ENCODE measurements at regions not wholly inside any gene's neighbourhood (a gene's known extent, or its start where the extent isn't known, plus 50 kb on each side); places are given as distances from the start of the nearest gene placed in this dataset.

DNA sequence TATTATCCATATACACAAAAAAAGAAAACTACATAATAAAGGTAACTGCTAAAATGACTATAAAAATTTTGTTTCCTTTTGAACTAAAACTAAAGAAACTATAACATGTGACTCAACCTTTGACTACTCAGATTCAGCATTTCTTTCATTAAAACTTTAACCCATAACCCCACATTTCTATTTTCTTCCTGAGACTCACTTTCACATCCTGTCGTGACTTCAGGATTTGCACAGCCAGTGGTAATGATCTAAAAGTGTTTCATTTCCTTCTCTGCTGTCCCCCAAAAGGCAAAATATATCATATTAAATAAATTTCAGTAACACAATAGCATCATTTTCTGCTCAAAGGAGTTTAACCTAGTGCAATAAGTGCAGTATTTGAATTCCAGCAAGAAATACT is 1022.4 kb upstream of the DIAPH2 start:
- POLR2A ChIA-PET: no interaction called here
- TF ChIP-seq ZSCAN20 (CRISPR knock-in tag; IDR thresholded peaks at IDR 0.05) (no peak), GATA3 (IDR thresholded peaks at IDR 0.05; ENCODE audit: borderline replicate concordance) (no peak), ZNF302 (CRISPR knock-in tag; IDR thresholded peaks at IDR 0.05) (no peak), SMC3 (IDR thresholded peaks at IDR 0.05) (no peak), MAFK (IDR thresholded peaks at IDR 0.05; ENCODE audit: partially characterized antibody) (no peak), HEYL (CRISPR knock-in tag; IDR thresholded peaks at IDR 0.05) (no peak), TFCP2L1 (CRISPR knock-in tag; IDR thresholded peaks at IDR 0.05) (no peak), HOXA7 (CRISPR knock-in tag; IDR thresholded peaks at IDR 0.05) (no peak), RCOR1 (IDR thresholded peaks at IDR 0.05; ENCODE audit: low read depth, low read length) (no peak), MYC (IDR thresholded peaks at IDR 0.05; ENCODE audit: borderline replicate concordance, low read length) (no peak), NR3C1 (IDR thresholded peaks at IDR 0.05) (no peak), JUNB (IDR thresholded peaks at IDR 0.05) (no peak), EP300 (IDR thresholded peaks at IDR 0.05) (no peak), CEBPB (IDR thresholded peaks at IDR 0.05) (no peak), POLR2A (IDR thresholded peaks at IDR 0.05; ENCODE audit: low read length) (no peak)
- TF ChIP-seq, protein P1, sequence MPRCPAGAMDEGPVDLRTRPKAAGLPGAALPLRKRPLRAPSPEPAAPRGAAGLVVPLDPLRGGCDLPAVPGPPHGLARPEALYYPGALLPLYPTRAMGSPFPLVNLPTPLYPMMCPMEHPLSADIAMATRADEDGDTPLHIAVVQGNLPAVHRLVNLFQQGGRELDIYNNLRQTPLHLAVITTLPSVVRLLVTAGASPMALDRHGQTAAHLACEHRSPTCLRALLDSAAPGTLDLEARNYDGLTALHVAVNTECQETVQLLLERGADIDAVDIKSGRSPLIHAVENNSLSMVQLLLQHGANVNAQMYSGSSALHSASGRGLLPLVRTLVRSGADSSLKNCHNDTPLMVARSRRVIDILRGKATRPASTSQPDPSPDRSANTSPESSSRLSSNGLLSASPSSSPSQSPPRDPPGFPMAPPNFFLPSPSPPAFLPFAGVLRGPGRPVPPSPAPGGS (IDR thresholded peaks at IDR 0.05): no peak
- TF ChIP-seq, protein P2, sequence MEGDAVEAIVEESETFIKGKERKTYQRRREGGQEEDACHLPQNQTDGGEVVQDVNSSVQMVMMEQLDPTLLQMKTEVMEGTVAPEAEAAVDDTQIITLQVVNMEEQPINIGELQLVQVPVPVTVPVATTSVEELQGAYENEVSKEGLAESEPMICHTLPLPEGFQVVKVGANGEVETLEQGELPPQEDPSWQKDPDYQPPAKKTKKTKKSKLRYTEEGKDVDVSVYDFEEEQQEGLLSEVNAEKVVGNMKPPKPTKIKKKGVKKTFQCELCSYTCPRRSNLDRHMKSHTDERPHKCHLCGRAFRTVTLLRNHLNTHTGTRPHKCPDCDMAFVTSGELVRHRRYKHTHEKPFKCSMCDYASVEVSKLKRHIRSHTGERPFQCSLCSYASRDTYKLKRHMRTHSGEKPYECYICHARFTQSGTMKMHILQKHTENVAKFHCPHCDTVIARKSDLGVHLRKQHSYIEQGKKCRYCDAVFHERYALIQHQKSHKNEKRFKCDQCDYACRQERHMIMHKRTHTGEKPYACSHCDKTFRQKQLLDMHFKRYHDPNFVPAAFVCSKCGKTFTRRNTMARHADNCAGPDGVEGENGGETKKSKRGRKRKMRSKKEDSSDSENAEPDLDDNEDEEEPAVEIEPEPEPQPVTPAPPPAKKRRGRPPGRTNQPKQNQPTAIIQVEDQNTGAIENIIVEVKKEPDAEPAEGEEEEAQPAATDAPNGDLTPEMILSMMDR (IDR thresholded peaks at IDR 0.05): no peak
- TF ChIP-seq, protein P3, sequence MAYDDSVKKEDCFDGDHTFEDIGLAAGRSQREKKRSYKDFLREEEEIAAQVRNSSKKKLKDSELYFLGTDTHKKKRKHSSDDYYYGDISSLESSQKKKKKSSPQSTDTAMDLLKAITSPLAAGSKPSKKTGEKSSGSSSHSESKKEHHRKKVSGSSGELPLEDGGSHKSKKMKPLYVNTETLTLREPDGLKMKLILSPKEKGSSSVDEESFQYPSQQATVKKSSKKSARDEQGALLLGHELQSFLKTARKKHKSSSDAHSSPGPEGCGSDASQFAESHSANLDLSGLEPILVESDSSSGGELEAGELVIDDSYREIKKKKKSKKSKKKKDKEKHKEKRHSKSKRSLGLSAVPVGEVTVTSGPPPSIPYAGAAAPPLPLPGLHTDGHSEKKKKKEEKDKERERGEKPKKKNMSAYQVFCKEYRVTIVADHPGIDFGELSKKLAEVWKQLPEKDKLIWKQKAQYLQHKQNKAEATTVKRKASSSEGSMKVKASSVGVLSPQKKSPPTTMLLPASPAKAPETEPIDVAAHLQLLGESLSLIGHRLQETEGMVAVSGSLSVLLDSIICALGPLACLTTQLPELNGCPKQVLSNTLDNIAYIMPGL (CRISPR knock-in tag; IDR thresholded peaks at IDR 0.05; ENCODE audit: borderline replicate concordance): no peak
- FAIRE-seq (no peak), ATAC-seq (no peak), DNase-seq (ENCODE audit: low read depth in 1 of 2, low spot score in 1 of 2) (no peak)
- Histone ChIP-seq H3K4me3 (no peak overlapping the region), H3K27ac (no peak overlapping the region), H3K4me2 (no peak overlapping the region), H3K4me1 (no peaks in the 10 kb centered on the region), H3K9me3 (no peaks in the 10 kb centered on the region)
- WGBS (ENCODE audit: missing lambda C conversion rate): 0% methylated on average over 1 of the region's 1 CpG
- CTCF ChIA-PET: no interaction called here

DNA sequence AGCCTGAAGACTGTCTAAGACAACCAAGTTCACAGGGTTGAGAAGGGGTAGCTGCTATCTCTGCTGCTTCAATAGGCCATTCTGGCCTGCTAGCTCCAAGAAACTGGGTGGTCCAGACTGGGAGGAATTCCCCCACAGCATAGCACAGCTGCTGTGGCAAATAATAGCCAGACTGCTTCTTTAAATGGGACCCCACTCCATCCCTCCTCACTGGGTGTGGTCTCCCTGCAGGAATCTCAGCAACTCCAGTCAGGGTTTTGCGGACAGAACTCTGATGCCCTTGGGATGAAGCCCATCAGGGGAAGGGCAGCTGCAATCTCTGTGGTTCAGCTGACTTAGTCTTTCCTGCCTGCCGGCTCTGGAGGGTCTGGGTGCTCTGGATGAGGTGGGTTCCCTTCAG is 1018.6 kb upstream of the DIAPH2 start:
- Histone ChIP-seq H3K4me1 (no peaks in the 10 kb centered on the region), H3K9me3 (no peaks in the 10 kb centered on the region), H3K4me3 (no peak overlapping the region), H3K4me2 (no peak overlapping the region), H3K27ac (no peak overlapping the region)
- no CpG with 5 or more reads among the region's 2 CpGs for WGBS (ENCODE audit: missing lambda C conversion rate)
- no peak for FAIRE-seq
- ATAC-seq: no peak
- DNase-seq (ENCODE audit: low read depth in 1 of 2, low spot score in 1 of 2): no peak
- POLR2A ChIA-PET: no interaction called here
- CTCF ChIA-PET: no interaction called here
- TF ChIP-seq, protein P4, sequence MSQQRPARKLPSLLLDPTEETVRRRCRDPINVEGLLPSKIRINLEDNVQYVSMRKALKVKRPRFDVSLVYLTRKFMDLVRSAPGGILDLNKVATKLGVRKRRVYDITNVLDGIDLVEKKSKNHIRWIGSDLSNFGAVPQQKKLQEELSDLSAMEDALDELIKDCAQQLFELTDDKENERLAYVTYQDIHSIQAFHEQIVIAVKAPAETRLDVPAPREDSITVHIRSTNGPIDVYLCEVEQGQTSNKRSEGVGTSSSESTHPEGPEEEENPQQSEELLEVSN (IDR thresholded peaks at IDR 0.05; ENCODE audit: borderline replicate concordance, low read depth): no peak
- TF ChIP-seq CBX8 (IDR thresholded peaks at IDR 0.05): no peak
- no peak for TF ChIP-seq CEBPB (IDR thresholded peaks at IDR 0.05)
- TF ChIP-seq, protein P5, sequence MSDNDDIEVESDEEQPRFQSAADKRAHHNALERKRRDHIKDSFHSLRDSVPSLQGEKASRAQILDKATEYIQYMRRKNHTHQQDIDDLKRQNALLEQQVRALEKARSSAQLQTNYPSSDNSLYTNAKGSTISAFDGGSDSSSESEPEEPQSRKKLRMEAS (IDR thresholded peaks at IDR 0.05): no peak
- TF ChIP-seq FOXS1 (CRISPR knock-in tag; IDR thresholded peaks at IDR 0.05): no peak
- TF ChIP-seq, protein P6, sequence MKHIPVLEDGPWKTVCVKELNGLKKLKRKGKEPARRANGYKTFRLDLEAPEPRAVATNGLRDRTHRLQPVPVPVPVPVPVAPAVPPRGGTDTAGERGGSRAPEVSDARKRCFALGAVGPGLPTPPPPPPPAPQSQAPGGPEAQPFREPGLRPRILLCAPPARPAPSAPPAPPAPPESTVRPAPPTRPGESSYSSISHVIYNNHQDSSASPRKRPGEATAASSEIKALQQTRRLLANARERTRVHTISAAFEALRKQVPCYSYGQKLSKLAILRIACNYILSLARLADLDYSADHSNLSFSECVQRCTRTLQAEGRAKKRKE (CRISPR knock-in tag; IDR thresholded peaks at IDR 0.05; ENCODE audit: low read depth): no peak
- no peak for TF ChIP-seq CHD2 (IDR thresholded peaks at IDR 0.05; ENCODE audit: low read length, partially characterized antibody)
- TF ChIP-seq NR3C1 (IDR thresholded peaks at IDR 0.05): no peak
- no peak for TF ChIP-seq TFCP2L1 (CRISPR knock-in tag; IDR thresholded peaks at IDR 0.05)
- TF ChIP-seq MAZ (IDR thresholded peaks at IDR 0.05; ENCODE audit: borderline replicate concordance, low read depth, low read length): no peak
- TF ChIP-seq KDM1A (IDR thresholded peaks at IDR 0.05; ENCODE audit: low read depth): no peak
- TF ChIP-seq NFE2L2 (conservative IDR thresholded peaks at IDR 0.05; ENCODE audit: low read length): no peak
- TF ChIP-seq TP53 (CRISPR knock-in tag; IDR thresholded peaks at IDR 0.05): no peak
- TF ChIP-seq CBX2 (IDR thresholded peaks at IDR 0.05; ENCODE audit: borderline replicate concordance, low read depth): no peak
- no peak for TF ChIP-seq ZFP36 (IDR thresholded peaks at IDR 0.05; ENCODE audit: borderline replicate concordance, partially characterized antibody)
- TF ChIP-seq, protein P2 (IDR thresholded peaks at IDR 0.05): no peak
- TF ChIP-seq EHMT2 (IDR thresholded peaks at IDR 0.05; ENCODE audit: low read depth): no peak
- no peak for TF ChIP-seq JUN (IDR thresholded peaks at IDR 0.05)
- TF ChIP-seq RFX5 (IDR thresholded peaks at IDR 0.05): no peak
